ENCODE measurements at regions not wholly inside any gene's neighbourhood (a gene's known extent, or its start where the extent isn't known, plus 50 kb on each side); places are given as distances from the start of the nearest gene placed in this dataset.

DNA sequence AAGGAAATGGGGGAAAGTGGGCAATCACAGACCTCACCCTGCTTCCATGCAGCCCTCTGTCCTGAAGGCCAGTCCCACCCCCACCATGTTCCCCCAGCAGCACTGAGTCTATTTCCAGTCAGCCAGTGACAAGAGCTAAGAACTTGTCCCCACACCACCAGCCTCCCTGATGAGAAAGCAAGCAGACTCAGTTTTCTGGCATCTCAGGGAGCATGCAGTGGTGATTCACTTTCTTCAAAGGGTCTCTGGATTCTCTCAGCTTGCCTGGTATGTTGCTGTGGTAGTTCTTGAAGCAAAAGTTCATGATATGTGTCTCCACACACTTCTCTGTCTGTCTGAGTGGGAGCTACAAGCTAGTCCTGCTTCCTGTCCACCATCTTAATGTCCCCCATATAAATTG lies 799.9 kb upstream of the TYRP1 start:
- H3K27ac ChIP-seq (ENCODE audit: low read depth, low read length, poor library complexity, severe bottlenecking), result no peak overlapping the region
- no peaks in the 10 kb centered on the region for H4K20me1 ChIP-seq (ENCODE audit: insufficient read depth, low read length)
- H3K36me3 ChIP-seq (ENCODE audit: insufficient read depth, low read length), result no peaks in the 10 kb centered on the region
- TF ChIP-seq EZH2phosphoT487 (IDR thresholded peaks at IDR 0.05; ENCODE audit: borderline replicate concordance, low read depth, low read length), result no peak
- TF ChIP-seq, protein P1, sequence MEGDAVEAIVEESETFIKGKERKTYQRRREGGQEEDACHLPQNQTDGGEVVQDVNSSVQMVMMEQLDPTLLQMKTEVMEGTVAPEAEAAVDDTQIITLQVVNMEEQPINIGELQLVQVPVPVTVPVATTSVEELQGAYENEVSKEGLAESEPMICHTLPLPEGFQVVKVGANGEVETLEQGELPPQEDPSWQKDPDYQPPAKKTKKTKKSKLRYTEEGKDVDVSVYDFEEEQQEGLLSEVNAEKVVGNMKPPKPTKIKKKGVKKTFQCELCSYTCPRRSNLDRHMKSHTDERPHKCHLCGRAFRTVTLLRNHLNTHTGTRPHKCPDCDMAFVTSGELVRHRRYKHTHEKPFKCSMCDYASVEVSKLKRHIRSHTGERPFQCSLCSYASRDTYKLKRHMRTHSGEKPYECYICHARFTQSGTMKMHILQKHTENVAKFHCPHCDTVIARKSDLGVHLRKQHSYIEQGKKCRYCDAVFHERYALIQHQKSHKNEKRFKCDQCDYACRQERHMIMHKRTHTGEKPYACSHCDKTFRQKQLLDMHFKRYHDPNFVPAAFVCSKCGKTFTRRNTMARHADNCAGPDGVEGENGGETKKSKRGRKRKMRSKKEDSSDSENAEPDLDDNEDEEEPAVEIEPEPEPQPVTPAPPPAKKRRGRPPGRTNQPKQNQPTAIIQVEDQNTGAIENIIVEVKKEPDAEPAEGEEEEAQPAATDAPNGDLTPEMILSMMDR (conservative IDR thresholded peaks at IDR 0.05; ENCODE audit: low read length), result no peak
- no peak overlapping the region for H3K4me2 ChIP-seq (ENCODE audit: low read length)
- BruUV-seq (replicated peaks), result no TSS peak
- H2AFZ ChIP-seq (ENCODE audit: low read length), result no peak overlapping the region
- intact Hi-C loops (cut with micrococcal nuclease; ENCODE audit: unreplicated experiment), result no loop called here
- ChIA-PET POLR2A (interaction anchor here (0.7 kb wide), 1 partner anchor 35 kb away, joined by 3 read pairs; no protein-coding TSS in a partner anchor), CTCF (ENCODE audit: unreplicated experiment) (no interaction called here)
- H3K4me3 ChIP-seq (ENCODE audit: low read depth, low read length, poor library complexity, severe bottlenecking), result no peak overlapping the region
- no peaks in the 10 kb centered on the region for H3K4me1 ChIP-seq (ENCODE audit: insufficient read depth, low read length, poor library complexity, severe bottlenecking)
- no peaks in the 10 kb centered on the region for H3K9me2 ChIP-seq (ENCODE audit: insufficient read depth, low read length)
- no peak for DNase-seq (ENCODE audit: low spot score)
- H3K79me2 ChIP-seq (ENCODE audit: insufficient read depth, low read depth, low read length), result no peaks in the 10 kb centered on the region
- H3K9me3 ChIP-seq (ENCODE audit: low read length), result no peaks in the 10 kb centered on the region

- intact Hi-C loops (cut with micrococcal nuclease; ENCODE audit: unreplicated experiment), result no loop called here
- no peaks in the 10 kb centered on the region for H3K79me2 ChIP-seq (ENCODE audit: insufficient read depth, low read depth, low read length)
- no peak overlapping the region for H2AFZ ChIP-seq (ENCODE audit: low read length)
- H3K36me3 ChIP-seq (ENCODE audit: insufficient read depth, low read length), result no peaks in the 10 kb centered on the region
- H3K4me1 ChIP-seq (ENCODE audit: insufficient read depth, low read length, poor library complexity, severe bottlenecking), result no peaks in the 10 kb centered on the region
- no peak for DNase-seq (ENCODE audit: low spot score)
- BruUV-seq (replicated peaks), result no TSS peak
- H3K27ac ChIP-seq (ENCODE audit: low read depth, low read length, poor library complexity, severe bottlenecking), result no peak overlapping the region
- CTCF ChIA-PET (ENCODE audit: unreplicated experiment), result no interaction called here
- no peaks in the 10 kb centered on the region for H3K9me3 ChIP-seq (ENCODE audit: low read length)
- POLR2A ChIA-PET, result interaction anchor here (0.6 kb wide), 1 partner anchor 335 kb away, joined by 5 read pairs; no protein-coding TSS in a partner anchor
- no peak overlapping the region for H3K4me2 ChIP-seq (ENCODE audit: low read length)
- TF ChIP-seq, protein P1 (conservative IDR thresholded peaks at IDR 0.05; ENCODE audit: low read length), result no peak
- no peak for TF ChIP-seq EZH2phosphoT487 (IDR thresholded peaks at IDR 0.05; ENCODE audit: borderline replicate concordance, low read depth, low read length)
- no peaks in the 10 kb centered on the region for H4K20me1 ChIP-seq (ENCODE audit: insufficient read depth, low read length)
- H3K9me2 ChIP-seq (ENCODE audit: insufficient read depth, low read length), result no peaks in the 10 kb centered on the region
- H3K4me3 ChIP-seq (ENCODE audit: low read depth, low read length, poor library complexity, severe bottlenecking), result no peak overlapping the region
Measured at GRCh38 chr9:11894136-11894535, 799.0 kb upstream of the TYRP1 start.

DNA sequence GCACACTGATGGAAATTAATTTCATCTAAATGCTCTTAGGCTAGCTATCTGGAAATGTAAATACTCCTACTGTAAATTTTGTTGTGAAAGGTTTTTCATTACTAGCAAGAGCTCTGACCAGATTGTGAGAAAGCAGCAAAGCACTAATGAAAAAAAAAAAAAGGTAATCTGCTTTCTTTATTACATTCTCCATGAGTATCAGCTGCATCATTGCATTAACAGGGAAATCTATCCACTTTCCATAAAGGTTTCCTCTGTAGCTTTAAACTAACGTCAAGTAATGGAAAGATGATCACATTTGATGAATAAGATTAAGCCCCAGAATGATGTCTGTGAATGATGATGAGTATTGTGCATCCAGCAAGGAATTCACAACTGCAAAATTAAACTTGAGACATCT lies 790.6 kb upstream of the TYRP1 start:
- no peak for TF ChIP-seq EZH2phosphoT487 (IDR thresholded peaks at IDR 0.05; ENCODE audit: borderline replicate concordance, low read depth, low read length)
- TF ChIP-seq, protein P1 (conservative IDR thresholded peaks at IDR 0.05; ENCODE audit: low read length), result no peak
- Histone ChIP-seq H2AFZ (ENCODE audit: low read length) (no peak overlapping the region), H3K27ac (ENCODE audit: low read depth, low read length, poor library complexity, severe bottlenecking) (no peak overlapping the region), H3K36me3 (ENCODE audit: insufficient read depth, low read length) (no peaks in the 10 kb centered on the region), H3K9me2 (ENCODE audit: insufficient read depth, low read length) (no peaks in the 10 kb centered on the region), H3K9me3 (ENCODE audit: low read length) (no peaks in the 10 kb centered on the region), H4K20me1 (ENCODE audit: insufficient read depth, low read length) (no peaks in the 10 kb centered on the region), H3K4me2 (ENCODE audit: low read length) (no peak overlapping the region), H3K4me1 (ENCODE audit: insufficient read depth, low read length, poor library complexity, severe bottlenecking) (no peaks in the 10 kb centered on the region), H3K4me3 (ENCODE audit: low read depth, low read length, poor library complexity, severe bottlenecking) (no peak overlapping the region), H3K79me2 (ENCODE audit: insufficient read depth, low read depth, low read length) (no peaks in the 10 kb centered on the region)
- CTCF ChIA-PET (ENCODE audit: unreplicated experiment), result no interaction called here
- intact Hi-C loops (cut with micrococcal nuclease; ENCODE audit: unreplicated experiment), result no loop called here
- POLR2A ChIA-PET, result interaction anchor here (0.6 to 0.7 kb wide), 2 partner anchors 11 to 197 kb away, joined by 3 read pairs; no protein-coding TSS in a partner anchor
- BruUV-seq (replicated peaks), result no TSS peak
- DNase-seq (ENCODE audit: low spot score), result no peak

All from OCI-LY7 (cell line).